Sigmoid colon (tissue), 4 donors: ENCODE measurements at regions not wholly inside any gene's neighbourhood (a gene's known extent, or its start where the extent isn't known, plus 50 kb on each side); places are given as distances from the start of the nearest gene placed in this dataset.

Experiments used
- EP300 ChIP-seq, 4 donors: sonication (generic); formaldehyde crosslinking; IDR thresholded peaks; one replicate each; pipeline ENCODE4 v1.6.1; 2017; ENCODE audit warnings: antibody characterized with exemption in 4 of 4
- POLR2A ChIP-seq, 2 donors: fragments of 450-650 bp; IDR thresholded peaks; one replicate each; pipeline ENCODE4 v1.6.1; 2016; ENCODE audit warnings: antibody characterized with exemption in 2 of 2, mild to moderate bottlenecking in 2 of 2, moderate library complexity in 2 of 2
- TF ChIP-seq, protein P1 (sequence below), 4 experiments: fragments of 450-650 bp in 3 of 4; fragments of 200-600 bp in 1 of 4; IDR thresholded peaks; one replicate each; pipeline ENCODE4 v1.5.1; 2016 to 2019; ENCODE audit warnings: antibody characterized with exemption in 4 of 4, mild to moderate bottlenecking in 3 of 4, moderate library complexity in 2 of 4

DNA sequence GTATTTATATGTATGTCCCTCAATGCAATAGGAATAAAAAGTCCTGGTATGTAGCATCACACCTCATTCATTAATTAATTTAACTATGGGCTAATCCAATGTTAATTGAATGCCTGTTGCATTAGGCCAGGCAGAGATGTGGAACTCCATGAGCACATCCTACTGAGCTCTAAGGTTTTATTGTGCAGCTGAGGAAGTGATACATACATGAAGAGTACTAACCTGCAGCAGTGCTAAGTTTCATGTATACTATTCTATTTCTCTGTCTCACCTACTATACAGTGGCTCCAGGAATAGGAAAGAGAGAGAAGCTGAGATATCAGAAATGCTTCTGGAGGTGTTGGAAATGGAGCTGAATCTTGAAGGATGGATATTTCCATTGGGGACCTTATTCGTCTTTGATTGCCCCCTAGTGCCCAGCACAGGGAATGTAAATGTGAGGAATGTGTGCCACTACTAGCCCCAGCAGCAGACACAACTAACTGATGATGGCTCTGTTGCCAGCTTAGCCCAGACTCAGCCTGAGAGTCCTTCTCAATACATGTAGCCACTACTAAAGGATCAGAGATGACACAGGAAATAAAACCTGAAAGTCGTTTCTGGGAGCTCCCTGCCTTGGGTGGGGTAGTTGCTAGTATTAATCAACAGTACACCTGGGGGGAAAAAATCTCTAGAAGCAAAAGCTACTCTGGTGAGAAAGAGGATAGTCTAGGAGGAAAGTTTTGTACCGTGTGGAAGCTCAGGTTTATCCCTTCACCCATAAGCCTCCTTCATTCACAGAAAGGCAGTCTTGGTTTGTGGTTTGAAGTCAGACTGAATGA, 173.3 kb upstream of the FOXD3 start:
- TF ChIP-seq, protein P1, sequence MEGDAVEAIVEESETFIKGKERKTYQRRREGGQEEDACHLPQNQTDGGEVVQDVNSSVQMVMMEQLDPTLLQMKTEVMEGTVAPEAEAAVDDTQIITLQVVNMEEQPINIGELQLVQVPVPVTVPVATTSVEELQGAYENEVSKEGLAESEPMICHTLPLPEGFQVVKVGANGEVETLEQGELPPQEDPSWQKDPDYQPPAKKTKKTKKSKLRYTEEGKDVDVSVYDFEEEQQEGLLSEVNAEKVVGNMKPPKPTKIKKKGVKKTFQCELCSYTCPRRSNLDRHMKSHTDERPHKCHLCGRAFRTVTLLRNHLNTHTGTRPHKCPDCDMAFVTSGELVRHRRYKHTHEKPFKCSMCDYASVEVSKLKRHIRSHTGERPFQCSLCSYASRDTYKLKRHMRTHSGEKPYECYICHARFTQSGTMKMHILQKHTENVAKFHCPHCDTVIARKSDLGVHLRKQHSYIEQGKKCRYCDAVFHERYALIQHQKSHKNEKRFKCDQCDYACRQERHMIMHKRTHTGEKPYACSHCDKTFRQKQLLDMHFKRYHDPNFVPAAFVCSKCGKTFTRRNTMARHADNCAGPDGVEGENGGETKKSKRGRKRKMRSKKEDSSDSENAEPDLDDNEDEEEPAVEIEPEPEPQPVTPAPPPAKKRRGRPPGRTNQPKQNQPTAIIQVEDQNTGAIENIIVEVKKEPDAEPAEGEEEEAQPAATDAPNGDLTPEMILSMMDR (IDR thresholded peaks at IDR 0.05): no peak
- TF ChIP-seq POLR2A (IDR thresholded peaks at IDR 0.05) (no peak), EP300 (IDR thresholded peaks at IDR 0.05) (no peak)
